ENCODE measurements at regions not wholly inside any gene's neighbourhood (a gene's known extent, or its start where the extent isn't known, plus 50 kb on each side); places are given as distances from the start of the nearest gene placed in this dataset.

- TF ChIP-seq, protein P1, sequence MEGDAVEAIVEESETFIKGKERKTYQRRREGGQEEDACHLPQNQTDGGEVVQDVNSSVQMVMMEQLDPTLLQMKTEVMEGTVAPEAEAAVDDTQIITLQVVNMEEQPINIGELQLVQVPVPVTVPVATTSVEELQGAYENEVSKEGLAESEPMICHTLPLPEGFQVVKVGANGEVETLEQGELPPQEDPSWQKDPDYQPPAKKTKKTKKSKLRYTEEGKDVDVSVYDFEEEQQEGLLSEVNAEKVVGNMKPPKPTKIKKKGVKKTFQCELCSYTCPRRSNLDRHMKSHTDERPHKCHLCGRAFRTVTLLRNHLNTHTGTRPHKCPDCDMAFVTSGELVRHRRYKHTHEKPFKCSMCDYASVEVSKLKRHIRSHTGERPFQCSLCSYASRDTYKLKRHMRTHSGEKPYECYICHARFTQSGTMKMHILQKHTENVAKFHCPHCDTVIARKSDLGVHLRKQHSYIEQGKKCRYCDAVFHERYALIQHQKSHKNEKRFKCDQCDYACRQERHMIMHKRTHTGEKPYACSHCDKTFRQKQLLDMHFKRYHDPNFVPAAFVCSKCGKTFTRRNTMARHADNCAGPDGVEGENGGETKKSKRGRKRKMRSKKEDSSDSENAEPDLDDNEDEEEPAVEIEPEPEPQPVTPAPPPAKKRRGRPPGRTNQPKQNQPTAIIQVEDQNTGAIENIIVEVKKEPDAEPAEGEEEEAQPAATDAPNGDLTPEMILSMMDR (IDR thresholded peaks at IDR 0.05; ENCODE audit: poor library complexity, severe bottlenecking) = no peak
- Histone ChIP-seq H3K27ac (ENCODE audit: poor library complexity, severe bottlenecking) (no peak overlapping the region), H3K4me3 (ENCODE audit: severe bottlenecking) (no peak overlapping the region), H3K27me3 (ENCODE audit: insufficient read depth, poor library complexity, severe bottlenecking) (peaks cover 3% of the 10 kb centered on the region), H3K9me3 (ENCODE audit: severe bottlenecking) (no peaks in the 10 kb centered on the region), H3K36me3 (ENCODE audit: low read depth) (no peaks in the 10 kb centered on the region), H3K4me1 (ENCODE audit: insufficient read depth, poor library complexity, severe bottlenecking) (no peaks in the 10 kb centered on the region)
- no peak for DNase-seq (ENCODE audit: low spot score)
- no peak for ATAC-seq (ENCODE audit: low read depth)
Measured at GRCh38 chr19:28329429-28329828, 883.5 kb downstream of the UQCRFS1 start.

- Histone ChIP-seq H3K36me3 (ENCODE audit: low read depth) (no peaks in the 10 kb centered on the region), H3K27ac (ENCODE audit: poor library complexity, severe bottlenecking) (no peak overlapping the region), H3K4me3 (ENCODE audit: severe bottlenecking) (no peak overlapping the region), H3K9me3 (ENCODE audit: severe bottlenecking) (no peaks in the 10 kb centered on the region), H3K4me1 (ENCODE audit: insufficient read depth, poor library complexity, severe bottlenecking) (no peaks in the 10 kb centered on the region), H3K27me3 (ENCODE audit: insufficient read depth, poor library complexity, severe bottlenecking) (peaks cover 3% of the 10 kb centered on the region)
- ATAC-seq (ENCODE audit: low read depth) (no peak), DNase-seq (ENCODE audit: low spot score) (no peak)
- TF ChIP-seq, protein P1 (IDR thresholded peaks at IDR 0.05; ENCODE audit: poor library complexity, severe bottlenecking) = no peak
Measured at GRCh38 chr19:28327905-28328304, 885.0 kb downstream of the UQCRFS1 start.

GRCh38 chr19:28326746-28327145 is 886.2 kb downstream of the UQCRFS1 start:
- ATAC-seq (ENCODE audit: low read depth) = no peak
- H3K9me3 ChIP-seq (ENCODE audit: severe bottlenecking) = no peaks in the 10 kb centered on the region
- DNase-seq (ENCODE audit: low spot score) = no peak
- H3K36me3 ChIP-seq (ENCODE audit: low read depth) = no peaks in the 10 kb centered on the region
- H3K4me1 ChIP-seq (ENCODE audit: insufficient read depth, poor library complexity, severe bottlenecking) = no peaks in the 10 kb centered on the region
- H3K27ac ChIP-seq (ENCODE audit: poor library complexity, severe bottlenecking) = no peak overlapping the region
- H3K4me3 ChIP-seq (ENCODE audit: severe bottlenecking) = no peak overlapping the region
- TF ChIP-seq, protein P1 (IDR thresholded peaks at IDR 0.05; ENCODE audit: poor library complexity, severe bottlenecking) = no peak
- peaks cover 3% of the 10 kb centered on the region for H3K27me3 ChIP-seq (ENCODE audit: insufficient read depth, poor library complexity, severe bottlenecking)

- Histone ChIP-seq H3K9me3 (ENCODE audit: severe bottlenecking) (no peaks in the 10 kb centered on the region), H3K36me3 (ENCODE audit: low read depth) (no peaks in the 10 kb centered on the region), H3K4me3 (ENCODE audit: severe bottlenecking) (no peak overlapping the region), H3K4me1 (ENCODE audit: insufficient read depth, poor library complexity, severe bottlenecking) (no peaks in the 10 kb centered on the region), H3K27ac (ENCODE audit: poor library complexity, severe bottlenecking) (no peak overlapping the region), H3K27me3 (ENCODE audit: insufficient read depth, poor library complexity, severe bottlenecking) (peaks cover 3% of the 10 kb centered on the region)
- TF ChIP-seq, protein P1 (IDR thresholded peaks at IDR 0.05; ENCODE audit: poor library complexity, severe bottlenecking) = no peak
- DNase-seq (ENCODE audit: low spot score) = no peak
- ATAC-seq (ENCODE audit: low read depth) = no peak
Measured at GRCh38 chr19:28324275-28325060, 888.5 kb downstream of the UQCRFS1 start.

DNA sequence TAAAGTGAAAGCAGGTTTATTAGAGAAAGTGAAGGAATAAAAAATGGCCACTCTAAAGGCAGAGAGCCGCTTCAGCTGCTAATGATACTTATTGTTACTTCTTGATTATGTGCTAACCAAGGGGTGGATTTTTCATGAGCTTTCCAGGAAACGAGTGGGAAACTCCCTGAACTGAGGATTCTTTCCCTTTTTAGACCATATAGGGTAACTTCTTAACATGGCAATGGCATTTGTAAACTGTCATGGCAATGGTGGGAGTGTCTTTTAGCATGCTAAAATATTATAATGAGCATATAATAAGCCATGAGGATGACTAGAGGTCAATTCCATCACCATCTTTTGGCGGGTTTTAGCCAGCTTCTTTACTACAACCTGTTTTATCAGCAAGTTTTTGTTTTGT is 890.0 kb downstream of the UQCRFS1 start:
- Histone ChIP-seq H3K4me1 (ENCODE audit: insufficient read depth, poor library complexity, severe bottlenecking) (no peaks in the 10 kb centered on the region), H3K27me3 (ENCODE audit: insufficient read depth, poor library complexity, severe bottlenecking) (peaks cover 3% of the 10 kb centered on the region), H3K9me3 (ENCODE audit: severe bottlenecking) (no peaks in the 10 kb centered on the region), H3K36me3 (ENCODE audit: low read depth) (no peaks in the 10 kb centered on the region), H3K27ac (ENCODE audit: poor library complexity, severe bottlenecking) (no peak overlapping the region), H3K4me3 (ENCODE audit: severe bottlenecking) (no peak overlapping the region)
- no peak for ATAC-seq (ENCODE audit: low read depth)
- TF ChIP-seq, protein P1 (IDR thresholded peaks at IDR 0.05; ENCODE audit: poor library complexity, severe bottlenecking) = no peak
- no peak for DNase-seq (ENCODE audit: low spot score)
